H1 (cell line): ENCODE measurements at regions not wholly inside any gene's neighbourhood (a gene's known extent, or its start where the extent isn't known, plus 50 kb on each side); places are given as distances from the start of the nearest gene placed in this dataset.

Source experiments
- CREB1 ChIP-seq: IDR thresholded peaks from 2 replicates; pipeline ENCODE4 v1.6.1; 2012; ENCODE audit warnings: inconsistent platforms

- TF ChIP-seq CREB1 = no peak
- TF ChIP-seq, all 59 proteins: peak for 0
Observed at GRCh38 chr2:145845207-145845894, 1325.4 kb upstream of the ZEB2 start (continued).
